ENCODE measurements at regions not wholly inside any gene's neighbourhood (a gene's known extent, or its start where the extent isn't known, plus 50 kb on each side); places are given as distances from the start of the nearest gene placed in this dataset.

DNA sequence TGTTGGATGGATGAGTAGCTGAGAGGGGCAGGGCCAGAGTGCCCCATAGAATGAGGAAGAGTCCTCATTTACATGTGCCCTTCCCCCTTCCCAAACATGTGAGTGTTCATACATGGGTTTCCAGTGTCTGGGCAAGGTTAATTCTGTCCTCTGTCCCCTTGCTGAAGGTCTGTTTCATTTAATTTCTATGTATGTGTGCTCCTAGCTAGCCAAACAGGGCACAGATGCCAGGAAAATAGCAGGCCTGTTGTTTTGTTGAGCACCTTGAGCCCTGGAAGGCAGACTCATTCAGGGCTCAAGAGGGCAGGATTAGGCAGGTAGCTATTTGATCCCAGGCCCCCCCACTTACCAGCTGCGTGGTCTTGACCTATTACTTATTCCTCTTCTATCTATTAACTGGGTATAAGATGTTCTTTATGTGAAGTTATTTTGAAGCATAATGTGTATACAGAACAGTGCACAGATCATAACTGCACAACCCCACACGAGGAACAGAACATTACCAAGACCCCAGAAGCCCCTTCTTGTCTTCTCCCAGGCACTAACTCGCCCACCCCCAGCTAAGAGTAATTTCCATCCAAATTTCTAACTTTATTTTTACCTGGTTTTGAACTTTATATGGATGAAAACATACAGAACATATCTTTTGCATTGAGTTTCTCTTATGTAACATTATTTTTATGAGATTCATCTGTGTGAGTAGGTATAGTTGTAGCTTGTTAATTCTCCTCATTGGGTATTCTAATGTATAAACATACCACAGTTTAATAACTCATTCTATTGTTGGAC, 164.3 kb downstream of the RPIA start:
- H3K4me3 ChIP-seq: no peak overlapping the region
- ATAC-seq: no peak
- in situ Hi-C loops (cut with MboI; ENCODE audit: low sequenced_read_pairs in 4 of 4) (no loop called here), intact Hi-C loops (cut with DNase I; ENCODE audit: low total_unique reads) (no loop called here)
- H3K36me3 ChIP-seq: no peaks in the 10 kb centered on the region
- no peaks in the 10 kb centered on the region for H3K9me3 ChIP-seq
- DNase-seq: no peak
- H3K27ac ChIP-seq: no peak overlapping the region
- no peaks in the 10 kb centered on the region for H3K27me3 ChIP-seq
- TF ChIP-seq POLR2A (IDR thresholded peaks at IDR 0.05): no peak
- TF ChIP-seq, protein P1, sequence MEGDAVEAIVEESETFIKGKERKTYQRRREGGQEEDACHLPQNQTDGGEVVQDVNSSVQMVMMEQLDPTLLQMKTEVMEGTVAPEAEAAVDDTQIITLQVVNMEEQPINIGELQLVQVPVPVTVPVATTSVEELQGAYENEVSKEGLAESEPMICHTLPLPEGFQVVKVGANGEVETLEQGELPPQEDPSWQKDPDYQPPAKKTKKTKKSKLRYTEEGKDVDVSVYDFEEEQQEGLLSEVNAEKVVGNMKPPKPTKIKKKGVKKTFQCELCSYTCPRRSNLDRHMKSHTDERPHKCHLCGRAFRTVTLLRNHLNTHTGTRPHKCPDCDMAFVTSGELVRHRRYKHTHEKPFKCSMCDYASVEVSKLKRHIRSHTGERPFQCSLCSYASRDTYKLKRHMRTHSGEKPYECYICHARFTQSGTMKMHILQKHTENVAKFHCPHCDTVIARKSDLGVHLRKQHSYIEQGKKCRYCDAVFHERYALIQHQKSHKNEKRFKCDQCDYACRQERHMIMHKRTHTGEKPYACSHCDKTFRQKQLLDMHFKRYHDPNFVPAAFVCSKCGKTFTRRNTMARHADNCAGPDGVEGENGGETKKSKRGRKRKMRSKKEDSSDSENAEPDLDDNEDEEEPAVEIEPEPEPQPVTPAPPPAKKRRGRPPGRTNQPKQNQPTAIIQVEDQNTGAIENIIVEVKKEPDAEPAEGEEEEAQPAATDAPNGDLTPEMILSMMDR (IDR thresholded peaks at IDR 0.05 in 4 of 5, conservative IDR thresholded peaks at IDR 0.05 in 1 of 5): no peak
- peaks cover 0 to 4% of the 10 kb centered on the region in 2 donors for H3K4me1 ChIP-seq

DNA sequence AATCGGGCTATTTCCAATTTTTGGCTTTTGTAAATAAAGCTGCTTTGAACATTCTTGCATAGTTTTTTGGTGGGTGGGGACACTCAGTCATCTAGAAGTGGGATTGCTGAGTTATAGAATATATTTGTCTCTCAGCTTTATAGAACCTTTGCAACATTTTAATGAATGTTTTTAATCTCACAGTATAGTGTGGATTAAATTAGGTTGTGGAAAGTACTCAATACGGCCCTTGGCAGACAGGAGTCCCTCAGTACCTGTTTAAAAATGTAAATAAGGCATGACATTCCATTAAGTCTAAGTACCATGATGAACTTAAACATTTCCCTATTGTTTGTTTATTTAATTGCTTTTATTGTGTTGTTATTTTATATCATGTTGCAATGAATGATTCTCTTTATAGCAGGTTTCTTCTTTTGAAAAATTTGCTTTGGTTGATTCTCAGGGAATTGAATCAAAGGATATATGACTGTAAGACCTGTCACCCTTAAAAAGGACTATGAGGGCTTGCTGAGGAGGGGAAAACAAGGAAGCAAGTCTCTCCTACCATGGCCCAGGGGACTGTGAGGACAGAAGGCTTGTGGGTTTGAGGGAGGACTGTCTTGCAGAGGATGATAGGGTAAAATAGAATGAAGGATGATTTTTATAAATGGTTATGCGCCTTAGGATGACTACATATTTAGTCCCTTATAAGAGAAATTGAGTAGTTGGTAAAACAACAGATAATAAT, 165.1 kb downstream of the RPIA start:
- peaks cover 0 to 4% of the 10 kb centered on the region in 2 donors for H3K4me1 ChIP-seq
- intact Hi-C loops (cut with DNase I; ENCODE audit: low total_unique reads) (no loop called here), in situ Hi-C loops (cut with MboI; ENCODE audit: low sequenced_read_pairs in 4 of 4) (no loop called here)
- H3K27me3 ChIP-seq: no peaks in the 10 kb centered on the region
- no peak overlapping the region for H3K27ac ChIP-seq
- no peaks in the 10 kb centered on the region for H3K36me3 ChIP-seq
- ATAC-seq: no peak
- TF ChIP-seq, protein P1 (IDR thresholded peaks at IDR 0.05 in 4 of 5, conservative IDR thresholded peaks at IDR 0.05 in 1 of 5): no peak
- no peak for TF ChIP-seq POLR2A (IDR thresholded peaks at IDR 0.05)
- no peak for DNase-seq
- H3K4me3 ChIP-seq: no peak overlapping the region
- no peaks in the 10 kb centered on the region for H3K9me3 ChIP-seq

DNA sequence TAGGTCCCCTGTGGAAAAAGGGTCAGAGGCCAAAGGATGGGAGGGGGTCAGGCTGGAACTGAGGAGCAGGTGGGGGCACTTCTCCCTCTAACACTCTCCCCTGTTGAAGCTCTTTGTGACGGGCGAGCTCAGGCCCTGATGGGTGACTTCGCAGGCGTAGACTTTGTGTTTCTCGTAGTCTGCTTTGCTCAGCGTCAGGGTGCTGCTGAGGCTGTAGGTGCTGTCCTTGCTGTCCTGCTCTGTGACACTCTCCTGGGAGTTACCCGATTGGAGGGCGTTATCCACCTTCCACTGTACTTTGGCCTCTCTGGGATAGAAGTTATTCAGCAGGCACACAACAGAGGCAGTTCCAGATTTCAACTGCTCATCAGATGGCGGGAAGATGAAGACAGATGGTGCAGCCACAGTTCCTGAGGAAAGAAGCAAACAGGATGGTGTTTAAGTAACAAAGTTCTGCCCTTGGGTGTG, 165.8 kb downstream of the RPIA start:
- in situ Hi-C loops (cut with MboI; ENCODE audit: low sequenced_read_pairs in 4 of 4) (no loop called here), intact Hi-C loops (cut with DNase I; ENCODE audit: low total_unique reads) (no loop called here)
- ATAC-seq (no peak), DNase-seq (no peak)
- no peaks in the 10 kb centered on the region for H3K27me3 ChIP-seq
- H3K4me1 ChIP-seq: peaks cover 0 to 4% of the 10 kb centered on the region in 2 donors
- H3K4me3 ChIP-seq: no peak overlapping the region
- H3K36me3 ChIP-seq: no peaks in the 10 kb centered on the region
- TF ChIP-seq, protein P1 (IDR thresholded peaks at IDR 0.05 in 4 of 5, conservative IDR thresholded peaks at IDR 0.05 in 1 of 5): no peak
- no peak for TF ChIP-seq POLR2A (IDR thresholded peaks at IDR 0.05)
- H3K9me3 ChIP-seq: no peaks in the 10 kb centered on the region
- H3K27ac ChIP-seq: no peak overlapping the region

DNA sequence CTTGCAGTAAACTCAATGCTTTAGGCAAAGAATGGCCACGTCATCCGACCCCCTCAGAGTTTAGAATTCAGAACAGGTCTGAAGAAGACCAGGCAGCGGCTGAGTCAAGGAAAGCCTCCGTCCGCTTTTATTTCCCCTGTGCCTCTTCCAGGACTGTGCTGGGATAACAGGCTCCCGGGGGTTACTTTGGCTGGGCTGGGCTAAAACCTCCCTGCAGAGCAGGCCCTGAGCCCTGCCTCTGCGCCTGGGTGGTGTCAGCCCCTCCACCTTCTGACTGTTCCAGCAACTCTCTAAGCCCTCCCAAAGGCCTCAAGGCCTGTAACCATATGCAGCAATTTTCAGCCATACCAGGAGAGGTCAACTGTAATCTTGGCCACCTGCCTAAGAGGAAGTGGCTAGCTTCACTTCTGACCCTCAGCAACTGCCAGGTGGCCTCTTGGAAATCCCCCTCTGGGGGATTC, 166.5 kb downstream of the RPIA start:
- ATAC-seq (no peak), DNase-seq (no peak)
- no peak for TF ChIP-seq POLR2A (IDR thresholded peaks at IDR 0.05)
- TF ChIP-seq, protein P1 (IDR thresholded peaks at IDR 0.05 in 4 of 5, conservative IDR thresholded peaks at IDR 0.05 in 1 of 5): no peak
- H3K4me1 ChIP-seq: peaks cover 0 to 4% of the 10 kb centered on the region in 2 donors
- H3K36me3 ChIP-seq: no peaks in the 10 kb centered on the region
- peak overlapping the region in 1 of 4 donors; percentile 5 for H3K27ac ChIP-seq
- in situ Hi-C loops (cut with MboI; ENCODE audit: low sequenced_read_pairs in 4 of 4) (no loop called here), intact Hi-C loops (cut with DNase I; ENCODE audit: low total_unique reads) (no loop called here)
- no peaks in the 10 kb centered on the region for H3K9me3 ChIP-seq
- no peak overlapping the region for H3K4me3 ChIP-seq
- no peaks in the 10 kb centered on the region for H3K27me3 ChIP-seq

Data from gastrocnemius medialis (tissue), 4 donors.